VCaP (cell line): ENCODE measurements at regions not wholly inside any gene's neighbourhood (a gene's known extent, or its start where the extent isn't known, plus 50 kb on each side); places are given as distances from the start of the nearest gene placed in this dataset.

ENCODE experiments used
- H3K27ac ChIP-seq: fragments of 450-650 bp; 2 replicates; pipeline ENCODE4 v1.5.1; 2017
- TF ChIP-seq, protein P1 (sequence below): fragments of 450-650 bp; conservative IDR thresholded peaks from 2 replicates; pipeline ENCODE4 v1.5.1; 2017; ENCODE audit warnings: mild to moderate bottlenecking, moderate library complexity

DNA sequence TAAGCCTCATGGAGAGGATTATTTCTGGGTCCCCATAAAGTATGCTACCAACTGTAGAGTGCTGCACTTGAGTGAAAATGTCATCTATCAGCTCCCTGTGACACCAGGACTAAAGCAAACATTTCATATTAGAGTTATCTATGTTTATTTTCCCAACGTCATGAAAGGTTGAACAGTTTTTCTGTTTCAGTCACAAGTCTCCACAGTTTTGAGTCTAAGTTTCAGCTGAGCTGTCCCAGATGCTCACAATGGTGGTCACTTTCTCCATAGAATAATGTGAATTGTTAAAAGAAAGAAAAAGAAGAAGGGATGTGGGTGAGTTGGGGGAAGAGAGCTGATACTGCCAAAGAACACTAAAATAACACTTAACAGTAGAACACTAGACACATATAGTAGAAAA lies 126.3 kb upstream of the C9orf72 start:
- H3K27ac ChIP-seq, result no peak overlapping the region
- TF ChIP-seq, protein P1, sequence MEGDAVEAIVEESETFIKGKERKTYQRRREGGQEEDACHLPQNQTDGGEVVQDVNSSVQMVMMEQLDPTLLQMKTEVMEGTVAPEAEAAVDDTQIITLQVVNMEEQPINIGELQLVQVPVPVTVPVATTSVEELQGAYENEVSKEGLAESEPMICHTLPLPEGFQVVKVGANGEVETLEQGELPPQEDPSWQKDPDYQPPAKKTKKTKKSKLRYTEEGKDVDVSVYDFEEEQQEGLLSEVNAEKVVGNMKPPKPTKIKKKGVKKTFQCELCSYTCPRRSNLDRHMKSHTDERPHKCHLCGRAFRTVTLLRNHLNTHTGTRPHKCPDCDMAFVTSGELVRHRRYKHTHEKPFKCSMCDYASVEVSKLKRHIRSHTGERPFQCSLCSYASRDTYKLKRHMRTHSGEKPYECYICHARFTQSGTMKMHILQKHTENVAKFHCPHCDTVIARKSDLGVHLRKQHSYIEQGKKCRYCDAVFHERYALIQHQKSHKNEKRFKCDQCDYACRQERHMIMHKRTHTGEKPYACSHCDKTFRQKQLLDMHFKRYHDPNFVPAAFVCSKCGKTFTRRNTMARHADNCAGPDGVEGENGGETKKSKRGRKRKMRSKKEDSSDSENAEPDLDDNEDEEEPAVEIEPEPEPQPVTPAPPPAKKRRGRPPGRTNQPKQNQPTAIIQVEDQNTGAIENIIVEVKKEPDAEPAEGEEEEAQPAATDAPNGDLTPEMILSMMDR, result no peak

DNA sequence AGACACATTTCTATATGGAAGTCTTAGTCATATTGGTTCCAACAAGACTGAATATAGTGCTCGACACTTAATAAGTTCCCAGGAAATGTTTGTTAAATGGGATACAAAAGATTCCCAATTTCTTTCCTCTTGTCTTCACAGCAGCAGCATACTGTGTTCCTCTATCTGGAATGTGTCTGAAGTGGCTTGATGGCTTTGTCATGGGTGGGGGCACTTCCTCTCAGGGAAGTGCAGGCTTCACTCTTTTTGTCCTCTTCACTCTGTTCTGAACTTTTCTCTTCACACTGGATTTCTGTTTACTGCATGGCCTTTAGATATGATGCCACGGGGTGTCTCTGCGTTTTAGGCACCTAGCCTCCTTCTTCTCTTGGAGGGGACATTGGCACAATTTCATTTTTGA lies 127.7 kb upstream of the C9orf72 start:
- TF ChIP-seq, protein P1, result no peak
- H3K27ac ChIP-seq, result no peak overlapping the region

DNA sequence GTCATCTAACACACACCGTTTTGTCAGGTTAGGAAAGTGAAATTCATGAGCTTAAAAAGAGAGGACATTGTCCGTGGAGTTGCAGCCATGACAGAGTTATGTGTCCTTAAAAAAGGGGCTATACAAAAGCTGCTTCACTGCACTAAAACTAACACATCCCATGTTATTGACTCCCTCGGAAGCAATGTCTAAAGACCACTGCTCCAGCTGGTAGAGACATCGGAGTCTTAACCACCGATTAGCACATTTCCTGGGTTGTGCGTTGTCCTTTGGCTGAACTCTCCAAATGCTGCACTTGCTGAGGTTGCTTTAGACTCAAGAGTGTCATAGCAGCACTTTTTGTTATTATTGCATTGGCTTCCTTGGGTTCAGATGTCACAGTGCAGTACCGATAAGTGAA lies 128.3 kb upstream of the C9orf72 start:
- H3K27ac ChIP-seq, result no peak overlapping the region
- TF ChIP-seq, protein P1, result no peak

DNA sequence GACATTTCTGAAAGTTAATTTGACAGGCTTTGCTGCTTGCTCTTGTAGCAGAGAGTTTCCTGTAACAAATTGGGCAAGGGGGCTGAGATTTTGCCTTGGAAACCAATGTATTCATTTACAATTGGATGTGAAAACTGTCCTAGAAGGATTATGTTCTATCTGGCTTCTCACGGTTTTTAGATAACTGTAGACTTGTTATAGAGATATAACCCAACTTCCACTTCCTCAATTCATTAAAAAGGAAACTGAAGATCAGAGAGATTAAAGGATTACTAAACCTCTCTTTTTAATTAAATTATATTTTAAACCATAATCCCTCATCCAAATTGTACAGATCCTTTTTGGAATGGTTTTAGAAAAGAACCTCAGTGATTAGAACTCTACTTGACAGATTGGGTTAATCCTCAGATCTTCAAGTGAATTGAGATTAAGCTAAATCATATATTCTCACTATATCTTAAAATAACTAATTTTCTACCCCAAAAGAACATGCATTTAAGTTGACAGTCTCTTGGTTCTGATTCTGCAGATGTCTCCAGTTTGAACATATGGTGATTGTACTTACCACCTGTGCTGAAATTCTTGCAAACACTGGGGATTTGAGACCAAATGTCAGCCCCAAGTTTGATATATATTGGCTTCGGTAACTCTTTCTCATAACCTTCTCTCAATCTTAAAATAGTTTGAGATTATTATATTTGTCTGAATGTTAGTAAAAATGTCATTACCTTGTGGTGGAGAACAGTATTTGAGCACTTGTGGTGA lies 130.1 kb upstream of the C9orf72 start:
- TF ChIP-seq, protein P1, result no peak
- H3K27ac ChIP-seq, result no peak overlapping the region

DNA sequence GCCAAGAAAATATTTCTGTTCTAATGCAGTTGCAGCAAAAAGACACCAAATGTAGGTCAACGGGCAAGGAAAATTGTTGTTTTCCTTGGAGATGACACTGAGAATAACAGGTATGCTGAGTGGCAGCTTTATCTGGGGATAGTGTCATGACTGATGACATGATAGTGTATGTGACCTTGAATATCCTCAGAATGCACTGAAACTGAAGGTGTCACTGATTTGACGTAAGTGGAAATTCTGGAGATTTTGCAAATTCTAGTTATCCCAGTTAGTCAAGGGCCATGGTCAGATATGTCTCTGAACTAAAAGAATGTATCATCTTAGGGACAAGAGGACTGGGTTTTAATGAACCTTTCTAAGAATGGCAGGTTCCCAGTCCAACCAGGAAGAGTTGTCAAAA lies 138.0 kb upstream of the C9orf72 start:
- H3K27ac ChIP-seq, result no peak overlapping the region
- TF ChIP-seq, protein P1, result no peak

DNA sequence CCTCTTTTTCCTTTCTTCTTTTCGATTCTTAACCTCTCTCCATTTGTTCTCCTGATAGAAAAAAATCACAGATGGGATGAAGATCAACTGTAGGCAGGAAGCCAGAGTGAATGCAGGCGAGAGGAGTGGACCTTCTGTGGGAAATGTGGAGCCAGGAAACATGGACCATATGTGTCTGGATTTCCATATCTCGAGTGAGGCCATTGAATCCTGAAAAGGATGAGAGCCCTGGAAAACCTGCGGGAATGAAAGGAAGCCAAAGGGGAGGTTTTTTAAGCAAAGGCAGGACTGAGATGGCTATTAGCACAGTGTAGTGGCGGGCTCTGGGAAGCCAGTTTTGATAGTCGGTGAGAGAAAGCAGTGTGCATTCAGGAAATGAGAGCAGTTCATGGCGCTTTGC lies 139.5 kb upstream of the C9orf72 start:
- TF ChIP-seq, protein P1, result no peak

DNA sequence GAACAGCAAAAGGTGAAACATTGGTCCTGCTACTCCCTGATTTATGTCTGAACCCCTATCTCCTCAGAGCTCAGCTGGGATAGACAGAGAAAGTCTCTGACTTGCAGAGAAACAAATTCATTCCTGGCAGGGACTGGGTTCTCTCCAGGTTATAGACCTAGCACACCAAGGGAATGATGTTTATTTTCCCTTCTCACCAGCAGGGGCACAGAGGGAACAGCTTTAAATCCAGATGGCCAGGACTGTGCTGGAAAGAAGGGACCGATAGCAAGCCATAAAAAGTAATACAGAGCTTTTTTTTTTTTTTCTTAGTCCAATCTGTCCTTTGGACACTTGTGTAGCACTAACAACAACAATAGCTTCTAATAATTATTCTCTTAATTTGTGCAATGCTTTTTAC lies 141.1 kb upstream of the C9orf72 start:
- TF ChIP-seq, protein P1, result no peak; the same call in 1 of the 2 replicates
- no peak overlapping the region for H3K27ac ChIP-seq

More for the DNA sequence above, 139.5 kb upstream of the C9orf72 start:
- no peak overlapping the region for H3K27ac ChIP-seq
